NCI-H2227 treated with DMSO at 0.1 percent for 48 hours (cell line): ENCODE measurements at regions not wholly inside any gene's neighbourhood (a gene's known extent, or its start where the extent isn't known, plus 50 kb on each side); places are given as distances from the start of the nearest gene placed in this dataset.

Experiments
- DNase-seq: peaks from one replicate; lab custom pipeline; 2025; lab: John Stamatoyannopoulos, UW

DNA sequence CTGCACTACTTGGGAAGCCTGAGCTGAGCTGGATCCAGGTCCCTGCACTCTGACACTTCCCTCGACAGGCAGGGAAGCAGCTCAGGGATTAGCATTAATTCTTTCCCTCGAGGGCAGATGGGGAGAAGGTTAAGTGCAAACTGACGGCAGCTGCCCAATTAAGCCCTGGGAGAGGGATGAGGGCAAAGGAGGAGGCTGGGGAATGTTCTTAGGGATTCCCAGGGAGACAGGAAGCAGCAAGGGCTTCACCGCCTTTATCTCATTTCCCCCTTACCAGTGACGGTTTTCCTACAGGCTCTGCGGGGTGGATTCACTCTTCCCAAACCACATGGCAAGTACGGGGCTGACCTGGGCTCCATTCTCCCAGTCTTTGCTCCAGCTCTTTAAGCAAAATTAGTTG is 519.0 kb upstream of the PROK2 start:
- DNase-seq: no peak

- DNase-seq: no peak
Observed at GRCh38 chr3:72301779-72302178, 516.8 kb upstream of the PROK2 start.

GRCh38 chr3:72300621-72301020 is 515.7 kb upstream of the PROK2 start:
- no peak for DNase-seq

DNA sequence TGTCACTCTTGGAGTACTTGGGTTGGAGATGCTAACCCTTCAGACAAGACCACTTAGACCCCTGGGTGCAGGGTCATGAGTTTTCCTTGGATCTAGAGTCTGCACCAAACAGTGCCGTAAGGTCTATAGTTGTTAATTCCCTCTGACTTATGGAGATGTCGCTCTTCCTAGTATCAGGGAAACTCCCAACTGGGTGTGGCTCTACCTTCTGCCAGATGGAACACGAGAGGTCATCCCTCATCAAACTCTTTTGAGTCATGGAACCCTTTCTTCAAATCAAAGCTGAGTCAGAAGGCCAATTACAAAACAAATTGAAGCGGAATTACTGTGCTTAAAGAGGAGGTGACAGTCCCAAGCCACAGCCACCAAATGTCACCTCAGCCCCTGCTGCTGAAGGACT is 514.9 kb upstream of the PROK2 start:
- no peak for DNase-seq

DNA sequence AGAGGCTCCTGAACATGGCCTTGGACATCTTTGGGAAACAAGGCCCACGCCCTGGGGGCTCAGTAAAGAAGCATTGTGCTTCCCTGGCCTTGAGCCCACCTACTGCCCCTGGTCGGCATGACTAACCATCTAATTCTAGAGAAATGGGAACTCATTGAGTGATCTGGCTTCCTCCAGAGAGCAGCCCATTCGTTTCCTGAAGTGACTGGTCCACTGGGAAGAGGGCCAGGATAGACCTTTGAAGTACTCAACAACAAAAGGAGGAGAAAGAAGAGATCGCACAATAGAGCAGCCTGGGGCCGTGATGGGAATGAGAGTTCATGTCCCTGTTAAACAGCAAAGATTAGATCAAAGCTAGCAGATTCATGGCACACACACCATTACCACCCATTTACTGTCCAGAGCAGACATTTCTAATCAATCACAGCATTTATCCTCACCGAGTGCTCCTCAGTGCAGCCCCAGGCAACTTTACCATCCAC is 514.4 kb upstream of the PROK2 start:
- DNase-seq: no peak

DNA sequence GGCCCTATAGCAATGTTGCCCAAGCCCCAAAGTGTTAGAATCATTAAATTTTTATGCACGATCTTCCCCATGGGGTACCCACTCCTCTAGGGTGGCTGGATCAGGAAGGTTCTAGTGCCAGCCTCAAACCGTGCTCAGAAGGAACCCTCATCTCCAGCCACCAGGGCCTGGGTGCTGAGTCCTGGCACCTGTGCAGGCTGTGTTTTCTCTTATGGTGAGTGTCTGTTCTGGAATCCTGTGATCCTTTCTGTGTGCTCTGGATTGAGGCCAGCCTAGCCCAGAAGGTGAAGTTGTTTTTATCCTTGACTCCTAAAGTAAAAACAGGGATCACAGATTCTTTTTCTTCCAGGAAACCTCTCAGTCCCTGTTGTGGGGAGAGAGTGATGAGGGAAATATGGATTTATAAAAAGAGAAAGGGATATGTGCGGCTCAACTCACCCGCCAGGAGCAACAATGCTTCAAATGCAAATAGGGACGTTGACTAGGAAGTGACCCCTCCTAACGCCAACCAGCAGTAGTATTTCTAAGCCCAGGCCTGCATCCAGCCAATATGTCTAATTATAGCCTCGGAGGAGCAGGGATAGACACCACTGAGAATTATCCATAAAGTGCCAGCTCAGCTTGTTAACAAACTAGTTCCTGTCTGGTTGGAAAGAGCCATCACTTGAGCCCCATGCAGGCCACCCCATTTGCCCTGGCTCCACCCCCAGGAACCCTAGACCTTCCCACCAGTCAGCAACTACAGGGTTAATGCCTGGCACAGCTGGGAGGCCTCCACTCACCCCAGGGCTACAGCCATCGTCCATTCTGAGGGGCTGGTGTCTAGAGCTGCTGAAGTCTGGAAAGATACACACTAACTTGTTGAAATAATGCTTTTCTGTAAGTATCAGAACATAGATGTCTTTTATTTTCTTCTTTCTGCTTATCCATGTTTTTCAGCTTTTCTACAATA is 513.5 kb upstream of the PROK2 start:
- DNase-seq: no peak

GRCh38 chr3:72297481-72297880 is 512.5 kb upstream of the PROK2 start:
- no peak for DNase-seq

DNA sequence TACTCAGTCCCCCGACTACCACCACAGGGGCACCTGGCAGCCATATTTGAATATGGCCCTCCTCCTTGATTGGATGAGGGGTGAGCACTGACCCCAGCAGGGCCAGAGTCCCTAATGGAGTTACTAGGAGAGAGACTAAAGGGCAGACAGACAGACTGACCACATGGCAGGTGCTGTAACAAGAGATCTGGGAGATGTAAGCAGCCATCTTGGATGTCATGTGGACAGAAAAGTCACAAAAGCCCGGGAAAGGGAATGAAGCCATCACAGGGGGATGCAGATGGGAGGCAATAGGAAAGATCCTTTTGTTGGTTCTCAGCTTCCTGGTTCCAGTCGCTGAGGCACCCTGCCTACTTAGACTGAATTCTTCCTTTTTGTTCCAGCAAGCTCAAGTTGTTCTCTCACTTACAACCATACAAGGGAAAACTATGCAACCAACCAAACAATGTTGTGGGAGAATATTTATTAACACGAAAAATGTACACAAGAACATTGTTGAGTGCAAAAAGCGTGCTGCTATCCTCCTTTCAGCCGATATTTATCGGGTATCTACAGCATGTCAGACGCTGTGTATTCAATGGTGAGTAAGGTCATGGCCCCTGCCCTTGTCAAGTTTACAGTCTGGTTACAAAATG is 511.6 kb upstream of the PROK2 start:
- DNase-seq: no peak

DNA sequence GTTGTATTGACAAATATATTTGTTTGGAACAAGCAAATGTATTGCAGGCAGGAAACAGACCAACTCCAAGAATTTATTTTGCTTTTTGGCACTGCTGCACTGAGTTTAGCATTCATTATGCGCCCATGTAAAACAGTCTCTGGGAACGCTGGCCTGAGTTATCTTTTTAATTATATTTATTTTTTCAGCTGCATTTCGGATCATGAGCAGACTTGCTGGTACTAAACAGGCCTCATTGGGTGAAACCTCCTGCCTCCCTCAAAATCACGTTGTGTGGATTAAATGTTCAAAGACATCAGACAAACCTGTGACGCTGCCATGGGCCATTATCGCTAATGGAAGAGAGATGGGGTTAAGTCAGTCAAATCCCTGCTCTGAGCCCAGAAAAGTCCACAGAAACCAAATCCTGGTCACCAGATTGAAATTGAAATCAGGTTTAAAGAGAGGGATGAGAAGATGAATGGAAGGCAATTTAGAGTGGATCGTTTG is 511.1 kb upstream of the PROK2 start:
- no peak for DNase-seq

DNA sequence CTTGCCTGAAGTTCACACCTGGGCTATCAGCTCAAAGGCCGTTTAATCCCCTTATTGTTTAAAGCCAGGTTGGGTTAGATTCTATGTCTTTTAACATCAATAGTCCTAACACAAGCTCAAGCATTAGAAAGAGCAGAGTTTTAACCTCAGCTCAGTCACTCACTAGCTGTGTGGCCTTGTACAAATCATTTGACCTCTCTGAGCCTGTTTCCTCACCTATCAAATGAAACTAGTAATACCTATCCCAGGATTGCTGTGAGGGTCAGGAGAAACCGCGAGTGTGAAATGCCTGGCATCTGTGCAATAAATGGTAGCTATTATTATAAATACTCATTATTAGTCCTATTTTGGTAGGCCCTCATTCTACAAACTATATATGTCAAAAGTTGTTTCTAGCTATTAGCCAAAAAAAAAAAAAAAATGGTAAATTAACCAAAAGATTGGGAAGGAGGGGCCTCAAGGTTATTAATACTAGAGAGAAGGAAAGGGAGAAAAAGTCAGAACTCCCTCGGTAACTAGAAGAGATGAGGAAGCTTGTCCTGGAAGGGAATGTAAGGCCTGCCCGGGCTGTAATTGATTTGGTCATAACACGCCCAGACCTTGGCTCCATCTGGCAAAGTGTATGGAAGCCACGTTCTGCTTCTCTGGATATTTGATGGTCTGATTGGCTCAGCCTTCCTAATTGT is 510.5 kb upstream of the PROK2 start:
- DNase-seq: no peak

GRCh38 chr3:72290859-72291638 is 506.1 kb upstream of the PROK2 start:
- no peak for DNase-seq

DNA sequence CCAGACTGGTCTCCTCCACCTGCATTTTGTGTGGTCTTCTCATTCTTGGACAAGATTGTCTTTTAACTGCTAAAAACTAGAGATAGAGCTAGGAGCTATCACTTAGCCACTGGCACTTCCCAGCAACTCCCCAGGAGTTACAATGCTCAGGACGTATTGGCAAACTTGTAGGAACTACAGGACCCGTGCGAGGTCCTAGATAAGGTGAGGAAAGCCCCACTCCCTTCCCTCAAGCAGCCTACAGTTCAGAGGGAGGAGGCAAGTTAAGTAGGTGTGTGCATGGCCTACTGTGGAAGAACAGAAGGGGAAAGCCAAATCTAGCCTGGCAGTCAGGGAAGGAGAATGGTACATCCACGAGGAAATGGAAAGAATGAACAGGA is 504.7 kb upstream of the PROK2 start:
- no peak for DNase-seq

DNA sequence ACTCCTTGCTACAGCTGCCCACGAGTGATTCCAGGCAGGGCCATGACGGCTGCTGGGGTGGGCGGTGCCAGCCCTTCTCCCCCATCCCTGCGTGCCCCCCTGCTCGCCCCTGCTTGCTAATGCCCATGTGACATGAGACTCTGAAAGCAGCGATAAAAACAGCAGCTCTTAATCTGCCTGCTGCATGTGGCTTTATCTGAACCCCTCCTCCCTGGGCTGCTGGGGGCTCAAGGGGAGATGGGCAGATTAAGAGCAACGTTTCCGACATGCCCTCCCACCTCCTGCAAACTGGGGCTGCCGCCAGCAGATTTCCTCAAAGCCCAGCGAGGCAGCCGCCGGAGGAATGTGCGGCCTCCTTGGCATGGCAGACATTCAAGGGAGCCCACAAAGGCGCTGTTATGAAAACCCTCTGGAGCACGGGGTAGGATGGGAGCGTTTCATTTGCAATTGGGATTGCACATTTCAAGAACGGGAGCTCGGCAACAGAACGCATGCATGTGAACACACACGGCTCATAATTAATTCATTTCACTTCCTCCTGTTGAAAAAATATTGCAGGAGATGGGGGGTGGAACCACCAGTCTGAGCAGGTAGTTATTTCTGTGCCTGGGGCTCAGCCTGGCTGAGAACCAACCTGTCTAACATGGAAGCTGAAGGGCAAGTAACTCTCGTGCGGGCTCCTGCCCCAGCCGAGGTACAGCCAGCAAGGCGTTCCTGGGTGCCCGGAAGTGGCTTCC is 504.2 kb upstream of the PROK2 start:
- peak; percentile 54 for DNase-seq

- DNase-seq: no peak
Observed at GRCh38 chr3:72287956-72288355, 503.0 kb upstream of the PROK2 start.

DNA sequence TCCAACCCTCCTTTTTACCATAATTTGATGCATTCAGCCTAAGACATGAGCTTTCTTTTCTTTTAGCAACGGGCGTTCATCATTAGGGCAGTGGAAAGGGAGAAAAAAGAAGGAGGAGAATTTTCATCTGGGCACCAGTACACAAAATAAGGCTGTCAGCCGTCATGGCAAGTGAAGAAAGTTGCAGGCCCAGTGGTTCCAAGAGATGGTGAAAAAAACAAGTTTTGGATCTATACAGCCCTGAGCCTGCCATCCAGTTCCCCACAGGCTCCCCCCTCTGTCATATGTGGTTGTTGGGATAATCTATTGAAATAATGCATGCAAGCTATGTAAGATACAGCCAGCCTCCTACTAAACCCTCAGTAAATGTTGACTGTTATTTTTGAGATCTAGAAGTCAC is 500.6 kb upstream of the PROK2 start:
- no peak for DNase-seq

GRCh38 chr3:72284471-72284870 is 499.5 kb upstream of the PROK2 start:
- DNase-seq: no peak

GRCh38 chr3:72282918-72283317 is 498.0 kb upstream of the PROK2 start:
- no peak for DNase-seq

DNA sequence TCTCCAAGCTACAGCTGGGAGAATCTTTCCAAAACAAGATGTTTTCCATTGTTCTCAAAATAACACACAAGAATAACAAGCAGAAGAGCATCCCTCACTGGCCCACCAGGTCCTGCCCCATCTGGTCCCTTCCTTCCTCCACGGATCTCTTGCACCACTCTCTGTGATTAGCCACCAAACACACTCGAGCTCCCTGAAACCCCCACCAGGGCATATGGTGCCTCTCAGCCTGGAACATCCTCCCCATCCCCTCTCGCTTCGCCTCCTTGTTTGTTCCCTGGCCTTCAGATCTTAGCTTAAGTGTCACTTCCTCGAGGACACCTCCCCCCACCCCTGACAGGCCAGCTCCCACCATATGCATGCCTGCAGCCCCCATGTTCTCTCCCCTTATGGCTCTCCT is 496.6 kb upstream of the PROK2 start:
- DNase-seq: no peak

GRCh38 chr3:72280876-72281275 is 495.9 kb upstream of the PROK2 start:
- no peak for DNase-seq

DNA sequence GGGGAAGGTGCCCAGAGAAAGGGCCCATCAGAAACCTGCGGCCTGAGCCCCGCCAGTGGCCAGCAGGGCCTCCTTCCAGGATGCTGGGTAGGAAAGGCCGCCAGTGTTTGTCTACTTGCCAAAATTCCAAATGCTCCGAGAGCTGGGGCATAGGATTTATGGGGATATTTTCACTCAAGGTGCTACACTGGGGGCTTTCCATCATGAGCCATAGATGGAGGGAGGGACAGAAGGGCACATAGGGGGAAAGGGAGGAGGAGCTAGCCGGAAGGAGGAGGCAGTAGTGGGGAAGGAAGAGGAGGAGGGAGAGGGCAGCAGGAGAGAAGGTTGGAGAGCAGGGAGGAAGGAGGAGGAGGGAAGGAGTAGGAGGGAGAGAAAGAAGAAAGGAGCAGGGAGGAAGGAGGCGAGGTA is 494.7 kb upstream of the PROK2 start:
- no peak for DNase-seq

DNA sequence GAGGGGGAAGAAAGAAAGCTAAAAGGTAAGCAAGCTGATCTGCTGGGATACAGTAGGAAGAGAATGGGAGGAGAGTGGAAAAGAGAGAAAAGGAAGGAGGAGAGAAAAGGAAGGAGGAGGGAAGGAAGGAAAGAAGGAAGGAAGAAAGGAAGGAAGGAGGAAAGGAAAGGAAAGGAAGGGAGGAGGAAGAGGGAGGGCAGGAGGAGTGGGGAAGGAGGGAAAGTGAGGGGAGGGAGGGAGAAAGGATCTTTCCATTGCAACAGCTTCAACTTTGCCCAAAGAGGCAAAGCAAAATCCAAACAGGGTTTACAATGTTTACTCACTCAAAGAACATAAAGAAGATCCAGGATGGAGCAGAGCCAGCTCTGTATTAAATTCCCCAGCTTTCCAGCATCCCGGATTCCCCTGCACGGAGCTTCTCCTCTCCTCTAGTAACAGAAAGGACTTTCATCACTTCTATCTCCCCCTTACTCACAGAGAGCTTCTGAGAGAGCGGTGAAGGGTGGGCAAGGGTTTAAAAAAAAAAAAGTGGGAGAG is 494.2 kb upstream of the PROK2 start:
- no peak for DNase-seq
